Left colon (tissue), 2 donors: ENCODE measurements at regions not wholly inside any gene's neighbourhood (a gene's known extent, or its start where the extent isn't known, plus 50 kb on each side); places are given as distances from the start of the nearest gene placed in this dataset.

Experiments
- ATAC-seq: fragments of 200-7000 bp; cut with Tn5 transposase; one replicate; pipeline ENCODE4 v1.9.1; 2020; ENCODE audit warnings: mild to moderate bottlenecking, moderate library complexity
- DNase-seq, 2 donors: peaks; one replicate each; pipeline ENCODE4 v3.0.0-alpha.2; 2020
- intact Hi-C, 2 donors: fragments of 100-400 bp; cut with DNase I in 1 of 2; cut with micrococcal nuclease in 1 of 2; formaldehyde crosslinking; loops; one replicate each; pipeline versions ENCODE4 v1.11.2 to v1.14.0; 2022; cut with DNase I, micrococcal nuclease
- donor health status: DM: no; HTN: no; CAD: no.
- donor health status: DM: yes; HTN: yes; CAD: no.

DNA sequence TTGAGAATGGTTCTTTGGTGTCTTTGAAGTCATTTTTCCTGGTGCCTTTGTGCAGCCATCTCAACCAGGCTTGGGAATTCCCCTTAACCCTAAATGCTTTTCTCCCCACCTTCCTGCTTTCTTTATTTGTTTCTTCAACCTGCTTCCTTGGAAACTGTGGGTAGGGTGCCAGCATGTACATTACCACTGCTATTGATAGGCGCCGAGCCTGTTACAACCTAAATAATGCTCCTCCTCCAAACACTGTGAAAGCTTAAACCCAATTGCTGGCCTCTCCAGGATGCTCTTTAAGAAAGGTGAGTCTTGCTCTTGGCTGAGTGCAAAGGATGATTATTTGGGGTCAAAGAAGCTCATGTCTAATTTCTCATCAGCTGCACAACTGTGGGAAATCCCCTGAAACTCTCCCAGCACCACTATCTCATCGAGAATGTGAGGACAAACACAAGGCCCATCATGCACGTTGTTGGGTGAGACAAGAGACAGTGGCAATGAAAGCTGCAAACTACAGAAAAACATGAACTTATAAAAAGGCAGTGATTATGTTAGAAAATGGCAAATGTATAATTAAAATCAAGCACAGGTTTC, 285.5 kb upstream of the IGFBP3 start:
- DNase-seq: no peak
- intact Hi-C loops: no loop called here
- no peak for ATAC-seq

DNA sequence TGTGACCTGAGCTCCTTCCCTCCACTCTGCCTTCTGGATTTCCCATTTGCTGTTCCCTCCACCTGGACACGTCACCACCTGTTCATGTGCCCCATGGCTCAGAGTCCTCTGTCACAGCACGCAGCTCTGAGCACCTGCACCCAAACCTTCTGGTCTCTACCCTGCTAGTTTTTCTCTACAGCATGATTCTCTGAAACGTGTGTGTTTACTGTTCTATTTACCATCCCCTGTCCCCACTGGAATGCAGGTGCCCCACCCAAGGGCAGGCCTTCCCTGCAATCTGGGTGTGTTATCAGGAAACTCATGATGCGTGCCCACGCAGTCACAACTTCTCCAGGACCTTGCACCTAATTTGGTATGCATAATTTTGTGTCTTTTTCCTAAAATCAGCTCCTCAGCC, 284.4 kb upstream of the IGFBP3 start:
- peak in 1 of 2 donors; percentile 39 for DNase-seq
- ATAC-seq: no peak
- intact Hi-C loops: no loop called here

DNA sequence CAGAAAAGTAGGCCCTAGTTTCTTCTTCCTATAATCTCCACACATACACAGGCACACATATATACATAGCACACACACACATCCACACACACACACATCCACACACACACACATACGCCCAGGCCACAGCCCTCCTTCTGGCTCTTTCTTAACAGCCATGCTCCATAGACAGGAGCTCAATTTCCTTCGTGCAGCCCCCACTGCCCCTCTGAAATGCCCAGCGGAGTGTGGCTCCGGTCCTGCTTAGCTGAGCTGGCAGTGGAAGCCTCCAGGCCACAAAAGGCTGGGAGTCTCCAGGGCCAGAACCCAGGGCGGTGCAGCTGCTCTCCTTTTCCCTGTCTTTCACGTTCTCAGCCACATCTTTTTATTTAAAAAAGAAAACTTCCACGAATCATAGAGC, 282.9 kb upstream of the IGFBP3 start:
- intact Hi-C loops: no loop called here
- ATAC-seq (no peak), DNase-seq (no peak)

DNA sequence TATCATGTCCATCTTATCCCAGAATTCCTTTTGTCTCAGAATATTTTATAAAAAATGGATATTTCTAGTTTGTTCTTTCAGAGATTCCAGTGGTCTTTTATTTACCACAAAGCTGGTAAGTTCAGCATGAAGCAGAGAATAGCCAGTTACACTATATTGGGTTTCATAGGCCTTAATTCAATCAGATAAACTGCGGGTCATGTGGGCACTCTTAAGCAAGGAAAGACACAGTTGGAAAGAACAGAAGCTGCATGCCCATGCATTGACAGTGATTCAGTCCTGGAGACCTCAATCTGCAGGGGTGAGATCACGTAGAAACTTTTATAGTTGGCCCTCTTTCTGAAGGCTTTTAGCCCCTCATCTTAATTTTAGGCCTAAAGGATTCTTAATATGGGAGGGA, 281.3 kb upstream of the IGFBP3 start:
- no peak for DNase-seq
- ATAC-seq: no peak
- intact Hi-C loops: no loop called here

DNA sequence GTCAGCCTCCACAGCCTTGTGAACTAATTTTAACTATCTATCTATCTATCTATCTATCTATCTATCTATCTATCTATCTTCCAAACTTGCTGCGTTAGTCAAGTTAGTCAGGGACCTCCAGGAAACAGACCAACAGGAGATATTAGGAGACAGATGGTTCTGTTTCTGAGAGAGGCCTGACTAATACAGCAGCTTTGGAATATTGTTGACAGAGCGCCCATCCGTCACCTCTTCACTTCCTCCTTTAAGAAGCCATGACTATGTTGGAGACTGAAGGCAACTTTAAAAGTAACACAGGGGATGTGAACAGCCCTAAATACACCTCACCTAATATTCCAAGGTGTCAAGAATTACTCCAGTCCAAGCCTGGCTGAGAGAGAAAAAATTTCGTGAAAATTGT, 280.9 kb upstream of the IGFBP3 start:
- ATAC-seq (no peak), DNase-seq (no peak)
- intact Hi-C loops: no loop called here

DNA sequence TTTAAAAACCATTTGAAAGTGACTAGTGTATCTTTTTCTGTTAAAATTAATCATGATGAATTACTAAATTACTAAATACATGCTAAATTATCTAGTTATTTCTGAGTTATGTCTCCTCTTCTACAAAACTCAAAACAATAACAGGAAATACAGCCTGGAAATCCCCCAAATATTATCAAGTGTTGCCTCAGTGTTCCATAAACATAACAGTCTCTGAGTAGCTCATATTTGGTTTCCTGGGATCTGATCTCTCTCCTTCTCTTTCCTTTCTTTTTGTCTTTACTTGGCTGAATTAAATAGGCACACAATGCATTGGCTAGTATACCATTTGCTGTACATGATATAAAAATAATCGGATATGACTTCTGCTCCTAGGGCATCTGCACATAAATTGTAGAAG, 277.6 kb upstream of the IGFBP3 start:
- intact Hi-C loops: no loop called here
- no peak for DNase-seq
- no peak for ATAC-seq

DNA sequence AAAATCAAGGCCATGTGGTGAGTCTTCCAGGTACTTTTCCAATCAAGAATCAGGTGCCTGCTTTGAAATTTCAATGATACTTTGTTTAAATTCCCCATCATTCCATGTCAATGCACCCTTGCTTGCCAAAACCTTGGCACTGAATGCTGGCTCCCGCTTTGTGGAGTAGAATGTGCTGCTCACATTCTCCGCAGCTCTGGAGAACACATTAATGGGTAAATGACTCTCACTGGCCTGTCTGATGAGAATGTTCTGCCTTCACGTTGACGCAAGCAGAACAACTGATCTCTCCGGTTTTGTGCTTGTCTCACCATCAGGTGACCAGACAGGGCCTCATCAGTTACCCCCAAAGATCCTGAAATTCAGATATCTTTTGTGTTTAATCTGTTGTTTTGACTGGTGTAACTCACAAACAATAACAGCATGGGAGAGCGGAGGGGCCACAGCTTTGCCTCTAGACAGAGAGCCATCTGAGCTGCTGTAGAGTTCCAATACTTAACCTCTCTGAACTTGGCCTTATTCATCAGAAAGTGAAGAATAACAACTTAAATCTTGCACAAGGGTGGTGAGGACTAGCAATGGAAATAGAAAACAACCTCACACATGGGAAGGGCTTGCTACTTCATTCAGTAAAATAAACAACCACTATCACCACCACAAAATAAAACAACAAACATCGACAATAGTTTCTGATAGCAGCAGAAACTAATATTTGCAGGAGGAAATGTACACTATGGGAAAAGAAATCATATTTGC, 276.9 kb upstream of the IGFBP3 start:
- intact Hi-C loops: no loop called here
- ATAC-seq: no peak
- no peak for DNase-seq

DNA sequence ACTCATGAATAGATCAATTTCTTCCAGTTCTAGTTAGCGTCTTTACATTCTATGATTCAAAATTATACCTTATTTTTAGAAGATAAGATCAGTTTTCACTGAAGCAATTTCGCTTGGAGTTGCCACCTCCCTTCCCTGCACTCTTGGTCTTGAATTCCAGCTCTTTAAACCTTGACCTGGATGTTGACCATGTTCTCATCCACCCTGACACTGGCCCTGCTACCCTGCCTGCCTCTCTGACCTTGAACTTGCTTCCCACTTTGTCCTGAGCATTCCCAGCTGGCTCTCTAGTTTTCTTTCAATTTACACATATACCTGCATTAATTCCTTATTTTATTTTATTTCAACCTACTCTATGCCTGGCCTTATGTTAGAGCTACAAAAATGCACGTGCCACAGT, 274.9 kb upstream of the IGFBP3 start:
- intact Hi-C loops: no loop called here
- no peak for ATAC-seq

DNA sequence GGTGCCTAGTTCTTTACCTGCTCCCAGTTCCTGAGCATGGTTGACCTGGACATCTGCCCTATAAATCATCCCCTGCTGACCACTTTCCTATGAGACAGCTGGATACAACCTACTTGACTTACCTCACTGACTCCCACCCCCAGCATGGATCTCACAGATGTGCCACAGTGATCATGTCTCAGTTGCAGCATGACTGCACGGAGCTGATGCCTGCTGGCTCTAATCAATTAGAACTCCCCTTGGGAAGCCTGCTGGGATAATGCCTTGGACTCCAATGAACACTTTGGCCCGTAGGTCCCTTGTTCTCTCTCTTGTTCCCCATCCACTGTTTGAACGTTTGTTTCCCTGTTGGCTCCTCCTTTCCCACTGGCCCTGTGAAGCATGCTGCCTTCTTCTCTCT, 271.2 kb upstream of the IGFBP3 start:
- intact Hi-C loops: no loop called here
- DNase-seq (no peak), ATAC-seq (no peak)

More for the DNA sequence above, 274.9 kb upstream of the IGFBP3 start:
- no peak for DNase-seq

DNA sequence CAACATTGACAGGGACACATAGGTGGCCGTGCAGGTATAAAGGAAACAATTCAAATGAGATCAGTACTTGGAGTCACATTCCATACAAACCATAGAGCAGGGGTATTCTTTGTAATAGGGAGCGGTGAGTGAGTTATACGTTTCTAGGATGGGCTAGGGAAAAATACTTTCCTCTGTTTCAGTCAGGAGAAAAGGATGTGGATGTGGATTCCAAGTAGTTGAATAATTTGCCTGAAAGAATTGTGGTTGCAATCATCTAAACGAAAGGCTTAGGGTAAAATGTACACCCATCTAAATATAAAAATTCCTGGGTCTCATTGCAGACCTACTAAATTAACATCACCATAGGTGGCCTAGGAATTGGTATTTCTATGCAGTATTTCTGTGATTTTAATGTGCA, 270.7 kb upstream of the IGFBP3 start:
- intact Hi-C loops: no loop called here
- ATAC-seq (no peak), DNase-seq (no peak)

DNA sequence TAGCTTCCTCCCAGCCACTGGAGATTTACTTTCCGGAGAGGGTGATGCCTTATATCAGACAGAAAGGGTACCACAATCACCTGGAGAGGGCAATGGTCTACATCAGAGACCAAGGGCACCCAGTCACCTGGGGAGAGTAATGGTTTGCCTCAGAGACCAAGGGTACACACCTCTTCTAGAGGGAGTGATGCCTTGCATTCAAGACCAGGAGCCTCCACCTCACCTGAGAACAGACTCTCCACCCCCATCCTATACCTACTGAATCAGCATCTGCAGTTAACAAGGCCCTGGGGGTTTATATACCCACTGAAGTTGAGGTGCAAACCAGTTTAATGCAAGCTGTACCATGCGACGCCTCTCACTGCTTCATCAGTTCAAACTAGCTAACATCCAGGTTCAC, 270.2 kb upstream of the IGFBP3 start:
- ATAC-seq: no peak
- intact Hi-C loops: no loop called here
- DNase-seq: no peak

DNA sequence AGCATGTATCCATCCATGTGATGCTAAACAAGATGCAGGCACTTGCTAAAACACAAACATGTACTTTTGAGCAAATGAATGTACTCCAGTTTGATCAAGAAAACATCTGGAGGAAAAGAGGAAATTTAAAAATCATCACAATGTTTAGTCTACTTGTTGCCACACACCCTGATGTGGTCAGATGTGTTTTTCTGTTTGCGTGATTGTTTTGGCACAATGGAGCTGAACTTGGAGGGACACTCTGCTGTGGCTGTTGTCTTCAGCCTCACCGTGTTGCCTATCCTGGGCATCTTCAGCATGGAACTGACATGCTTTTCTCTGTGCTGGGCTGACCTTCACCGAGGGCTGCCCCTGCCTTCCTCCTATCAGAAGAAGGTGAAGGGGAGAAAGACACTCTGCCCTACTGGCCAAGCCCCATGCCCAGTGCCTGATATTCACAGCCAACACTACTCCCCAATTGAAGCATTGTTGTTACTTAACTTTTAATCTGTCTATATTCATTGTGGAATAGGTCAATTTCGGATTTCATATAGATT, 268.3 kb upstream of the IGFBP3 start:
- intact Hi-C loops: no loop called here
- DNase-seq (no peak), ATAC-seq (no peak)

DNA sequence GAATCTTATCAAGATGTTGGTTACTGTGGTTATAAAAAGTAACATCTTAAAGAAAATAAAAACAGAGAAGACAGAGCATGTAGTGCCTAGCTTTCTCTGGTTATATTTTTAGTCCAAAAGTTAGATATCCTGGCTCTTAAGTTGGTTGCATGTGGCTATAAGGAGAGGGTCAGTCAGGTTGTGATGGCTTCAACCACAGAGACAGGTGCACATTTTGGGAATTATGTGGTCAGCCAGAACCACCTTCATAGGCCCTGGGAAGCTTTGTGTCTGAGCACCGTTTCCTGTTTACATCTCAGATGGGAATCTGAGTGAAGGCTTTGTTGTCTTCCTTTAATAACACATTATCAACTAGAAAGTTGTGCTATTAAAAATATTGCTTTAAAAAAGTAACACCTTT, 265.1 kb upstream of the IGFBP3 start:
- intact Hi-C loops: no loop called here
- DNase-seq (no peak), ATAC-seq (no peak)

DNA sequence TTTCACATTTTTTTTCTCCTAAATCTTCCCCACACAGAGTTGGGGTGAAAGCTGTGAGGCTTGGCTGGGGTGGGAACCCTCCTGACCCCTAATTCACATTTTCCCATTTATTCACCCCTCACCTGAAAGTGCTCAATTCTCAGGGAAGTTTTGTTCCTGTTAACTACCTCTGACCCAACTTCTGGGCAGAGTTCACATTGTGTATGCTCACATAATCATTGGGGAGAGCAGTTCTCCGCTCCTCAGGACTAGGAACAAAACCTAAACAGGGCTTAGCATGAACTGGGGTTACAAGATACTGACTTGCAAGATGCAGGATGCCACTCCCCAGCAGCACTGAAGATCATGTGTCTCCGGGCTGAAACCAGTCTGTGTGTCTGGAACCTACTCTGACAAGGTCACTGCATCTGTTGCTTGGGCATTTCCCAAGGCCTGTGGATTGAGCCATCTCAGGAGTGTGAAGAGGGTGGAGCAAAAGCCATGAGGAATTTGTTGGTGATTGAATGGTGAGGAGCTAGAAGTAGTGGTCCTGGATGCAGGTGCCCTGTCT, 258.1 kb upstream of the IGFBP3 start:
- ATAC-seq (no peak), DNase-seq (no peak)
- intact Hi-C loops: no loop called here

DNA sequence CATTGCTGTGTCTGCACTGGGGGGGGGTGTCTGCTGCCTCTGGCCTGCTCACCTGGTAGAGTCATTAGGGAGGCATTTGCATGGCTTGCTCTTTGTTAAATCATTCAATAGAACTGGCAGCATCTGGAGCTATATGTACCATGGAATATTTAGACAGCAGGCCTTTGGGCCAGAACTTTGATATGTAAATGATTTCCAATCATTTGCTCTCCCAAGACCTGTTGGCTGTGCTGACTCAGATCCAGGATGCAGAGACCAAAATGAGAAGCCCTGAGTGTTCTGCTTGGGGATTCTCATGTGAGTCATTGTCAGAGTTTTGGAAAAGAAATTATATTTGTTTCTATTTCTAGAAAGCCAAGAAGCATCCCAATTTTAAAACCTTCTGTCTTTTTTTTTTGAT, 257.6 kb upstream of the IGFBP3 start:
- intact Hi-C loops: no loop called here
- no peak for DNase-seq
- no peak for ATAC-seq

DNA sequence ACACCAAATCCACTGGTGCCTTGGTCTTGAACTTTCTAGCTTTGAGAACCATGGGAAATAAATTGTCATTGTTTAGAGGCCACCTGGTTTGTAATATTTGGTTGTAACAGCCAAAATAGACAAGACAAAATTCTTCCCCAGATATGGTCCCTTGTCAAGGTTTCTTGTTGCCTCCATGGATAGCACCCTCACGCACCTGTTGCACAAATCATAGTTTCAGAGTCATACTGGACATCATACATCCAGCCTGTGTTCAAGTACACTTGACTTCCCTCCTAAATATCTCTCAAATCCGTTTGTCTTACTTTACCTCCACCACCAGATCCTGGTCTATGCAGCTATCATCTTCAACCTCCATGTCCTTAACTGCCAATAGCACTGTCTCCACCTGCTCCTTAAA, 256.7 kb upstream of the IGFBP3 start:
- ATAC-seq (no peak), DNase-seq (no peak)
- intact Hi-C loops: no loop called here

DNA sequence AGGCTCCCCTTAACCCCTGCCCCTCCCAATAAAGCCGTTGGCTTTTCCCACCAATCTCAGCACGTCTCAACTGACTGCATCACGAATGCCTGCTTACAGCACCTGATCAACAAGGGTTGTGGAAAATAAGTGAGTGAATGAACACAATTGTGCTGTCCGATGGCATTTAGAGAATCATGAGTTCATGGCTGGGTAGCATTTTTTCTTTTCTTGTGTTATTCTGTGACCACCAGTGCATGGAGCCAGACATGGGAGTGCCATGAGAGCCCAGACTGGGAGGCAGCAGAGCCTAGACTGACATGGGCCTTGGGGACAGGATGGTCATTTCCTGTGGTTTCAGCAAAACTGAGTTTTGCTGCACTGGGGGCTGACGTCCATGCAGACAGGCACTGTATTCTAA, 254.1 kb upstream of the IGFBP3 start:
- ATAC-seq (no peak), DNase-seq (no peak)
- intact Hi-C loops: no loop called here

DNA sequence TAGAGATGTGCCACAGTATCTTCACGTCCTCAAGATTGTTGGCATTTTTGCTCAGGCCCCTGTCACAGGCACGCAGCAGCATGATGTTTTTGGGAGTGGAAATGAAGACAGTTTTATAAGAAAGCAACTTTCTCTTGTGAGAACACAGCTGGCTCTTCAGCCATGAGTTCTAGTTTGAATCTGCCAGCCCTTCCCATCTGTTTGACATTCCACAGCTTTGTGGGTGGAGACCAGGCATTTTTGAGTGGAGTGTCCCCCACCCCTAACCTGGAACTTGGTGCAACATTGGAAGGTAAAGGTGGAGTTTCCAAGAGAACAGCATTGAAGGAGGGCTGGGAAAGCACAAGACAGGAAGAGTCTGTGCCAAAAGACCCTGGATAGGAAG, 253.1 kb upstream of the IGFBP3 start:
- DNase-seq (no peak), ATAC-seq (no peak)
- intact Hi-C loops: no loop called here

DNA sequence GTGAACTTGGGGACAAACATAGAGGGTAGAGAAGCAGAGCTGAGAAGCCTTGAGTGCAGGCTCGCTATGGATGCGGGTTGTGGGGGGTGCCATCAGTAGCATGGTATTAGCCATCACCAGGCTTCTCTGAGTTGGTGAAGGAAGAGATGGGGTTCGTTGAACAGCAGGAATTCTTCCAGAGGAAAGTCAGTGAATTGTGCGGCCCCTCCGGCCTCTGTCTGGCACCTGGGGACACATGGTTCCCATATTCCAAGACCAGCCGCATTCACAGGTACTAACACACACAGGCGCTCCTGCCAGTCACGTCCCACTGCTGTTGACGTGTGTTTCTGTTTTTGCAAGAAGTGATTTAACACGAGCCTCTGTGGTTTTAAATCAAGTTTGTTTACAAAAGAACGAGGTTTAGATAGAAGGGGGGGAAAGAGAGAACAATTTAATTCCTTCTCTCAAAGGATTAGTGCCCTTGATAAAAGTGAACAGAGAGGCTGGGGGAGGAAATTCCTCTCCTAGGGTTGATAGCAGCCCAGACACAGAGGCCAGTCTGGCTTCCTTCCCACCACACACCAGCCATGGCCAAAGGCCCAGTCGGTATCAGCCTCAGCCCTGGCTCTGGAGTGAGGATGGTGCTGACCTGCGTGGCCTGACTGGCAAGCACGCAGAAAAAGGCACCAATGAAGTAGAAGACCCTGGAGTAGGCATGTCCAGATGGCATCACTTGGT, 252.6 kb upstream of the IGFBP3 start:
- intact Hi-C loops: no loop called here
- ATAC-seq (no peak), DNase-seq (no peak)

DNA sequence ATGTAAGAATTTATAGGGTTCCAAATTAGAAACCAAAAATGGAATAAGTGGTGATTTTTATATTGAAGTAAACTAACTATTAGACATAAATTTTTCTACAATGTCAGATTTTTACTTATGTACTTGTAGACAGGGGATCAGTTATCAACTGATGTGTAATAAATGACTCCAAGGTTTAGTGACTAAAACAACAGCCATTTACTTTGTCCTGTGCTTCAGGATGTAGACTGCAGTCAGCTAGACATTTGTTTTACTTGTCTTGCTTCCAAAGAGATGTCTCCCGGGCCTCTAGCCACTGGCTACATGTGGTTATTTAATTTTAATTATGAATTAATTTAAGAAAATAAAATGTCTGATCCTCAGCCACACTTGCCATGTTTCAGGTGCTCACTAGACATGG, 249.7 kb upstream of the IGFBP3 start:
- ATAC-seq (no peak), DNase-seq (no peak)
- intact Hi-C loops: no loop called here
